Adrenal gland (tissue), 5 donors: ENCODE measurements at regions not wholly inside any gene's neighbourhood (a gene's known extent, or its start where the extent isn't known, plus 50 kb on each side); places are given as distances from the start of the nearest gene placed in this dataset.

Experiments used
- POLR2A ChIP-seq, 2 donors: fragments of 450-650 bp; IDR thresholded peaks; one replicate each; pipeline ENCODE4 v1.6.1; 2017; ENCODE audit warnings: antibody characterized with exemption in 2 of 2, mild to moderate bottlenecking in 2 of 2, moderate library complexity in 1 of 2
- TF ChIP-seq, protein P1 (sequence below), 6 experiments: fragments of 450-650 bp in 4 of 6; fragments of 200-600 bp in 2 of 6; sonication (generic) in 1 of 6; IDR thresholded peaks; 1 replicate in 5 of 6; 2 replicates in 1 of 6; pipeline versions ENCODE4 v1.5.1 to v1.8.0; 2016 to 2021; ENCODE audit warnings: antibody characterized with exemption in 6 of 6, mild to moderate bottlenecking in 2 of 6, moderate library complexity in 1 of 6
- donor health status: DM: no; HTN: no; CAD: no.

DNA sequence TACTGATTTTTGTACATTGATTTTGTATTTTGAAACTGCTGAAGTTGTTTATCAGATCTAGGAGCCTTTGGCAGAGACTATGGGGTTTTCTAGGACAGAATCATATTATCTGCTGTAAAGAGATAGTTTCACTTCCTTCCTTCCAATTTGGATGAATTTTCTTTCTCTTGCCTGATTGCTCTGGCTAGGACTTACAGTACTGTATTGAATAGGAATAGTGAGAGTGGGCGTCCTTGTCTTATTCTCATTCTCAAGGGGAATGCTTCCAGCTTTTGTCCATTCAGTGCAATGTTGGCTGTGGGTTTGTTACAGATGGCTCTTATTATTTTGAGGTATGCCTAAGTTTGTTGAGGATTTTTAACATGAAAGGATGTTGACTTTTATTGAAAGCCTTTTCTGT lies 290.1 kb downstream of the MAP2K4 start:
- TF ChIP-seq, protein P1, sequence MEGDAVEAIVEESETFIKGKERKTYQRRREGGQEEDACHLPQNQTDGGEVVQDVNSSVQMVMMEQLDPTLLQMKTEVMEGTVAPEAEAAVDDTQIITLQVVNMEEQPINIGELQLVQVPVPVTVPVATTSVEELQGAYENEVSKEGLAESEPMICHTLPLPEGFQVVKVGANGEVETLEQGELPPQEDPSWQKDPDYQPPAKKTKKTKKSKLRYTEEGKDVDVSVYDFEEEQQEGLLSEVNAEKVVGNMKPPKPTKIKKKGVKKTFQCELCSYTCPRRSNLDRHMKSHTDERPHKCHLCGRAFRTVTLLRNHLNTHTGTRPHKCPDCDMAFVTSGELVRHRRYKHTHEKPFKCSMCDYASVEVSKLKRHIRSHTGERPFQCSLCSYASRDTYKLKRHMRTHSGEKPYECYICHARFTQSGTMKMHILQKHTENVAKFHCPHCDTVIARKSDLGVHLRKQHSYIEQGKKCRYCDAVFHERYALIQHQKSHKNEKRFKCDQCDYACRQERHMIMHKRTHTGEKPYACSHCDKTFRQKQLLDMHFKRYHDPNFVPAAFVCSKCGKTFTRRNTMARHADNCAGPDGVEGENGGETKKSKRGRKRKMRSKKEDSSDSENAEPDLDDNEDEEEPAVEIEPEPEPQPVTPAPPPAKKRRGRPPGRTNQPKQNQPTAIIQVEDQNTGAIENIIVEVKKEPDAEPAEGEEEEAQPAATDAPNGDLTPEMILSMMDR (IDR thresholded peaks at IDR 0.05), result no peak
- no peak for TF ChIP-seq POLR2A (IDR thresholded peaks at IDR 0.05)
